GM12878 (cell line): ENCODE measurements at regions not wholly inside any gene's neighbourhood (a gene's known extent, or its start where the extent isn't known, plus 50 kb on each side); places are given as distances from the start of the nearest gene placed in this dataset.

ENCODE experiments used
- BCL11A ChIP-seq: IDR thresholded peaks from 2 replicates; pipeline ENCODE4 v1.6.1; 2011; ENCODE audit warnings: low read depth, low read length
- HDGF ChIP-seq: fragments of 450-650 bp; IDR thresholded peaks from 2 replicates; pipeline ENCODE4 v1.6.1; 2016; ENCODE audit warnings: antibody characterized with exemption
- NFYB ChIP-seq: IDR thresholded peaks from 2 replicates; pipeline ENCODE4 v1.6.1; 2011; ENCODE audit warnings: low read depth, mild to moderate bottlenecking, low read length, improper control_type of control experiment, moderate library complexity; ENCODE audit not compliant: insufficient read depth
- POLR2A ChIP-seq: IDR thresholded peaks from 2 replicates; pipeline ENCODE4 v1.6.1; 2011; ENCODE audit warnings: low read depth, mild to moderate bottlenecking, low read length
- RFX5 ChIP-seq: IDR thresholded peaks from 2 replicates; pipeline ENCODE4 v1.6.1; 2011; ENCODE audit warnings: low read depth, low read length, improper control_type of control experiment
- SIX5 ChIP-seq: IDR thresholded peaks from 2 replicates; pipeline ENCODE4 v1.6.1; 2011; ENCODE audit warnings: mild to moderate bottlenecking, low read depth, low read length, moderate library complexity; ENCODE audit not compliant: severe bottlenecking

- TF ChIP-seq NFYB (no peak), BCL11A (no peak), RFX5 (no peak), SIX5 (no peak), HDGF (no peak), POLR2A (no peak)
These were observed 678.8 kb upstream of the MARCKS start for GRCh38 chr6:113178349-113178748.
